ENCODE measurements at regions not wholly inside any gene's neighbourhood (a gene's known extent, or its start where the extent isn't known, plus 50 kb on each side); places are given as distances from the start of the nearest gene placed in this dataset.

GRCh38 chr3:69613286-69613685 lies 126.0 kb upstream of the MITF start:
- TF ChIP-seq REST (IDR thresholded peaks at IDR 0.05; ENCODE audit: low read depth, low read length) (no peak), HDAC6 (IDR thresholded peaks at IDR 0.05; ENCODE audit: unreplicated experiment) (no peak), YBX1 (IDR thresholded peaks at IDR 0.05) (no peak), MTA3 (IDR thresholded peaks at IDR 0.05; ENCODE audit: borderline replicate concordance, low read length) (no peak), CTCF (IDR thresholded peaks at IDR 0.05 in 2 of 3, conservative IDR thresholded peaks at IDR 0.05 in 1 of 3; ENCODE audit: control insufficient read depth in 2 of 3, extremely low read depth in 1 of 3, insufficient read depth in 1 of 3, low read depth in 3 of 3, low read length in 3 of 3) (no peak), ZNF687 (IDR thresholded peaks at IDR 0.05) (no peak), KDM1A (IDR thresholded peaks at IDR 0.05; ENCODE audit: borderline replicate concordance) (no peak), NFYB (IDR thresholded peaks at IDR 0.05; ENCODE audit: insufficient read depth, low read depth, low read length) (no peak), ZBTB33 (IDR thresholded peaks at IDR 0.05) (no peak), RAD21 (IDR thresholded peaks at IDR 0.05; ENCODE audit: insufficient read depth, low read depth, low read length) (no peak), RFX5 (IDR thresholded peaks at IDR 0.05; ENCODE audit: low read depth, low read length) (no peak), STAT3 (IDR thresholded peaks at IDR 0.05; ENCODE audit: low read depth, low read length) (no peak), POLR2AphosphoS5 (IDR thresholded peaks at IDR 0.05; ENCODE audit: low read length) (no peak), SRF (IDR thresholded peaks at IDR 0.05; ENCODE audit: low read depth in 2 of 2, low read length in 2 of 2) (no peak)
